Activated T-cell treated with anti-CD3 and anti-CD28 coated beads, Interleukin-2, amount 50 U/mL, for 24 hours (primary cell): ENCODE measurements at regions not wholly inside any gene's neighbourhood (a gene's known extent, or its start where the extent isn't known, plus 50 kb on each side); places are given as distances from the start of the nearest gene placed in this dataset.

Experiments
- DNase-seq: peaks from one replicate; pipeline ENCODE4 v3.0.0-alpha.2; 2020
- H3K27ac Mint-ChIP-seq: 2 replicates; pipeline ENCODE4 v1.8.0; 2020; ENCODE audit warnings: mild to moderate bottlenecking, mixed read lengths
- H3K27me3 Mint-ChIP-seq: 2 replicates; pipeline ENCODE4 v1.8.0; 2020; ENCODE audit warnings: mixed read lengths
- H3K36me3 Mint-ChIP-seq: 2 replicates; pipeline ENCODE4 v1.8.0; 2020; ENCODE audit warnings: low read depth, mixed read lengths
- H3K4me1 Mint-ChIP-seq: 2 replicates; pipeline ENCODE4 v1.8.0; 2020; ENCODE audit warnings: low read depth, mixed read lengths
- H3K4me3 Mint-ChIP-seq: 2 replicates; pipeline ENCODE4 v1.8.0; 2020; ENCODE audit warnings: mild to moderate bottlenecking, moderate library complexity, mixed read lengths
- H3K9me3 Mint-ChIP-seq: 2 replicates; pipeline ENCODE4 v1.8.0; 2020; ENCODE audit warnings: mixed read lengths

- Mint-ChIP-seq H3K36me3 (no peaks in the 10 kb centered on the region), H3K27ac (no peak overlapping the region), H3K4me3 (no peak overlapping the region), H3K4me1 (no peaks in the 10 kb centered on the region), H3K9me3 (no peaks in the 10 kb centered on the region), H3K27me3 (peaks cover 74% of the 10 kb centered on the region)
- DNase-seq = no peak
Observed at GRCh38 chr22:22388494-22388893, 120.0 kb downstream of the ZNF280B start.

GRCh38 chr22:22389467-22389866 lies 119.1 kb downstream of the ZNF280B start:
- no peak overlapping the region for H3K4me3 Mint-ChIP-seq
- no peaks in the 10 kb centered on the region for H3K36me3 Mint-ChIP-seq
- DNase-seq = no peak
- H3K27ac Mint-ChIP-seq = no peak overlapping the region
- no peaks in the 10 kb centered on the region for H3K9me3 Mint-ChIP-seq
- H3K4me1 Mint-ChIP-seq = no peaks in the 10 kb centered on the region
- peaks cover 64% of the 10 kb centered on the region for H3K27me3 Mint-ChIP-seq

- Mint-ChIP-seq H3K4me1 (no peaks in the 10 kb centered on the region), H3K4me3 (no peak overlapping the region), H3K27me3 (peaks cover 51% of the 10 kb centered on the region), H3K27ac (no peak overlapping the region), H3K36me3 (no peaks in the 10 kb centered on the region), H3K9me3 (no peaks in the 10 kb centered on the region)
- no peak for DNase-seq
Observed at GRCh38 chr22:22390989-22391388, 117.6 kb downstream of the ZNF280B start.

GRCh38 chr22:22391543-22391942 lies 117.0 kb downstream of the ZNF280B start:
- Mint-ChIP-seq H3K27me3 (peaks cover 46% of the 10 kb centered on the region), H3K9me3 (no peaks in the 10 kb centered on the region), H3K4me1 (no peaks in the 10 kb centered on the region), H3K27ac (no peak overlapping the region), H3K36me3 (no peaks in the 10 kb centered on the region), H3K4me3 (no peak overlapping the region)
- DNase-seq = no peak

GRCh38 chr22:22392131-22392530 lies 116.4 kb downstream of the ZNF280B start:
- DNase-seq = no peak
- no peaks in the 10 kb centered on the region for H3K9me3 Mint-ChIP-seq
- no peak overlapping the region for H3K4me3 Mint-ChIP-seq
- no peaks in the 10 kb centered on the region for H3K36me3 Mint-ChIP-seq
- no peak overlapping the region for H3K27ac Mint-ChIP-seq
- H3K4me1 Mint-ChIP-seq = no peaks in the 10 kb centered on the region
- peaks cover 42% of the 10 kb centered on the region for H3K27me3 Mint-ChIP-seq

GRCh38 chr22:22394591-22394990 lies 114.0 kb downstream of the ZNF280B start:
- Mint-ChIP-seq H3K4me3 (no peak overlapping the region), H3K27ac (no peak overlapping the region), H3K27me3 (peaks cover 25% of the 10 kb centered on the region), H3K9me3 (no peaks in the 10 kb centered on the region), H3K4me1 (no peaks in the 10 kb centered on the region), H3K36me3 (no peaks in the 10 kb centered on the region)
- DNase-seq = no peak

GRCh38 chr22:22395245-22395644 lies 113.3 kb downstream of the ZNF280B start:
- Mint-ChIP-seq H3K4me3 (no peak overlapping the region), H3K27me3 (peaks cover 23% of the 10 kb centered on the region), H3K4me1 (no peaks in the 10 kb centered on the region), H3K36me3 (no peaks in the 10 kb centered on the region), H3K9me3 (no peaks in the 10 kb centered on the region), H3K27ac (no peak overlapping the region)
- no peak for DNase-seq

- no peak for DNase-seq
- Mint-ChIP-seq H3K9me3 (no peaks in the 10 kb centered on the region), H3K36me3 (no peaks in the 10 kb centered on the region), H3K4me3 (no peak overlapping the region), H3K4me1 (no peaks in the 10 kb centered on the region), H3K27me3 (peaks cover 10% of the 10 kb centered on the region), H3K27ac (no peak overlapping the region)
Observed at GRCh38 chr22:22396741-22397291, 111.7 kb downstream of the ZNF280B start.

- DNase-seq = no peak
Observed at GRCh38 chr22:22397292-22397870, 111.2 kb downstream of the ZNF280B start.

GRCh38 chr22:22397875-22398524 lies 110.5 kb downstream of the ZNF280B start:
- DNase-seq = no peak
- Mint-ChIP-seq H3K27me3 (peaks cover 2% of the 10 kb centered on the region), H3K36me3 (no peaks in the 10 kb centered on the region), H3K4me1 (no peaks in the 10 kb centered on the region), H3K9me3 (no peaks in the 10 kb centered on the region), H3K27ac (no peak overlapping the region), H3K4me3 (no peak overlapping the region)

More at GRCh38 chr22:22397292-22397870, 111.2 kb downstream of the ZNF280B start:
- H3K36me3 Mint-ChIP-seq = no peaks in the 10 kb centered on the region
- no peaks in the 10 kb centered on the region for H3K9me3 Mint-ChIP-seq
- H3K27me3 Mint-ChIP-seq = peaks cover 5% of the 10 kb centered on the region
- H3K27ac Mint-ChIP-seq = no peak overlapping the region
- no peaks in the 10 kb centered on the region for H3K4me1 Mint-ChIP-seq
- H3K4me3 Mint-ChIP-seq = no peak overlapping the region

- Mint-ChIP-seq H3K27ac (no peak overlapping the region), H3K4me3 (no peak overlapping the region), H3K27me3 (peaks cover 2% of the 10 kb centered on the region), H3K4me1 (no peaks in the 10 kb centered on the region), H3K36me3 (no peaks in the 10 kb centered on the region), H3K9me3 (no peaks in the 10 kb centered on the region)
- no peak for DNase-seq
Observed at GRCh38 chr22:22398530-22399327, 109.8 kb downstream of the ZNF280B start.

GRCh38 chr22:22400099-22400498 lies 108.4 kb downstream of the ZNF280B start:
- Mint-ChIP-seq H3K27me3 (peaks cover 2% of the 10 kb centered on the region), H3K4me3 (no peak overlapping the region), H3K36me3 (no peaks in the 10 kb centered on the region), H3K27ac (no peak overlapping the region), H3K9me3 (no peaks in the 10 kb centered on the region), H3K4me1 (no peaks in the 10 kb centered on the region)
- no peak for DNase-seq

- no peaks in the 10 kb centered on the region for H3K4me1 Mint-ChIP-seq
- H3K36me3 Mint-ChIP-seq = no peaks in the 10 kb centered on the region
- H3K9me3 Mint-ChIP-seq = no peaks in the 10 kb centered on the region
- peaks cover 6% of the 10 kb centered on the region for H3K27me3 Mint-ChIP-seq
- H3K27ac Mint-ChIP-seq = no peak overlapping the region
- no peak for DNase-seq
- H3K4me3 Mint-ChIP-seq = no peak overlapping the region
Observed at GRCh38 chr22:22400964-22401363, 107.6 kb downstream of the ZNF280B start.

- Mint-ChIP-seq H3K27me3 (peaks cover 7% of the 10 kb centered on the region), H3K36me3 (no peaks in the 10 kb centered on the region), H3K9me3 (no peaks in the 10 kb centered on the region), H3K27ac (no peak overlapping the region), H3K4me3 (no peak overlapping the region), H3K4me1 (no peaks in the 10 kb centered on the region)
- no peak for DNase-seq
Observed at GRCh38 chr22:22401381-22401780, 107.2 kb downstream of the ZNF280B start.

- Mint-ChIP-seq H3K4me1 (no peaks in the 10 kb centered on the region), H3K27ac (no peak overlapping the region), H3K9me3 (no peaks in the 10 kb centered on the region), H3K4me3 (no peak overlapping the region), H3K27me3 (peaks cover 18% of the 10 kb centered on the region), H3K36me3 (no peaks in the 10 kb centered on the region)
- DNase-seq = no peak
Observed at GRCh38 chr22:22403306-22403705, 105.2 kb downstream of the ZNF280B start.
